ENCODE measurements at regions not wholly inside any gene's neighbourhood (a gene's known extent, or its start where the extent isn't known, plus 50 kb on each side); places are given as distances from the start of the nearest gene placed in this dataset.

- TF ChIP-seq CTCF (IDR thresholded peaks at IDR 0.05; ENCODE audit: low read depth, low read length, poor library complexity, severe bottlenecking) (no peak), EZH2phosphoT487 (IDR thresholded peaks at IDR 0.05; ENCODE audit: borderline replicate concordance, low read length) (no peak)
Observed at GRCh38 chr7:51785876-51786275, 469.3 kb upstream of the COBL start.

All from DOHH2 (cell line).